ENCODE measurements at regions not wholly inside any gene's neighbourhood (a gene's known extent, or its start where the extent isn't known, plus 50 kb on each side); places are given as distances from the start of the nearest gene placed in this dataset.

DNA sequence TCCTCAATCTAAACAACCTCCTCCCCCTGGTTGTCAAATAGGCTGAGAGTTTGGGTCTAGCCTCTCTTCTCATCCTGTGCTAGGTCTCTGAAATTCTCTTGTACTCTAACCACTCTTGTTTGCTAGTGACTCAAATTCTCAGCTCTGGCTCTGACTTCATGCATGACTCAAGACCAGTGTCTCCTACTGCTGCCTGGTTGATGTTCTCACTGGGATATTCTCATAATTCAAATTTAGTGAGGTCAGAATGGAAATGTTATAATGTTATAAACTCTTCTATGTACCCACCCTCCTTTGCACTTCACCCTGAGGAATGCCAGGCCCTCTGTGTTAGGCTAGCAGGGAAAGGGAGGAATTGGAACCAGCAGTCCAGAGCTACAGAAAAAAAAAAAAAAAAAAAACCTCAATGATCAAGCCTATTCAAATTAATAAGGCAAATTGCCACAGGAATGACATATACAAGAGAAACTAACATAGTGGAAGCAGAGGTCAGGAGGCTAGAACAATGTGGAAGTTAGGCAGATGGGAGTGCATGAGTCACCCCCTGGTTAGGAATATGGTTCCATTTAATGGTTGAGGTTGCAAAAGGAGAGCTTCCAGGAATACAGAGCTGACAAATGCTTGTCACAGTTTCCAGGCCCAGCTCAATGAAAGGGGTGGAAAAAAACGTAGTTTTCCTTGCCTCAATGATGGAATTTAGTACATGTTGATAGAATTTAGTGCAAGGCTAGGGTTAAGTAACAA is 459.5 kb downstream of the RMST start:
- TF ChIP-seq L3MBTL2 (conservative IDR thresholded peaks at IDR 0.05) (no peak), ELF4 (IDR thresholded peaks at IDR 0.05) (no peak), SP1 (IDR thresholded peaks at IDR 0.05) (no peak), BHLHE40 (IDR thresholded peaks at IDR 0.05; ENCODE audit: borderline replicate concordance) (no peak), FOXK2 (IDR thresholded peaks at IDR 0.05) (no peak), CTBP1 (IDR thresholded peaks at IDR 0.05; ENCODE audit: borderline replicate concordance) (no peak), FOXA1 (IDR thresholded peaks at IDR 0.05) (no peak), HDGF (IDR thresholded peaks at IDR 0.05; ENCODE audit: borderline replicate concordance) (no peak), SUZ12 (IDR thresholded peaks at IDR 0.05) (no peak), LEF1 (IDR thresholded peaks at IDR 0.05; ENCODE audit: borderline replicate concordance) (no peak), FOXM1 (IDR thresholded peaks at IDR 0.05; ENCODE audit: borderline replicate concordance) (no peak)
